ENCODE measurements at regions not wholly inside any gene's neighbourhood (a gene's known extent, or its start where the extent isn't known, plus 50 kb on each side); places are given as distances from the start of the nearest gene placed in this dataset.
A peak's percentile ranks its signal among the peaks of the same experiment; 100 is the strongest.

DNA sequence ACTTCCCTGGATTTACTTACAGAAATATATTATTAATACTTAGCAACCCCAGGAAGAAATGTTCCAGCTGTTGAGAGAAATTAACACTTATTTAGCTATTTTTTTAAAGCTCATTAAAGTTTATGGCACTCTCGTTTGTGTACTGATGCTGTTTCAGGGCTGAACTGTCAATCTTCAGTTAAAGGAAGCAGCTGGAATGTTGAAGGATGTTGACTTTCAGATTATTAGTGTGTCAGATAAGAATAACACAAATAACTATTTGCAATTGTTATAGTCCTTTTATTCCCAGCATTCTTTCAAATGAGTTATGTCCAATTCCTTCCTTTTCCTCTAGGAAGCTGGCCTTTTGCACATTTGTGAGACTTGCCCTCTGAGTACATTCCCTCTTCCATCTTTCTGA is 278.2 kb upstream of the RAG2 start:
- intact Hi-C loops (cut with micrococcal nuclease) = no loop called here
- H3K9me3 Mint-ChIP-seq = peaks cover 0 to 10% (median 4%) of the 10 kb centered on the region in 7 donors
- WGBS (ENCODE audit: insufficient coverage) = no CpG with 5 or more reads among the region's 1 CpG
- no peak overlapping the region for H3K4me3 ChIP-seq (replicated peaks in 1 of 3; ENCODE audit: low read depth in 2 of 3, low read length in 3 of 3)
- peak overlapping the region in 1 of 7 donors; percentile 74 for H3K27ac Mint-ChIP-seq
- H3K27me3 ChIP-seq (ENCODE audit: control insufficient read depth in 2 of 2, insufficient read depth in 2 of 2, low read length in 2 of 2) = no peaks in the 10 kb centered on the region
- H3K9me3 ChIP-seq (replicated peaks in 1 of 2; ENCODE audit: control insufficient read depth in 1 of 2, insufficient read depth in 1 of 2, low read length in 2 of 2) = peaks cover 6% of the 10 kb centered on the region in 2 donors
- H3K4me1 Mint-ChIP-seq = no peaks in the 10 kb centered on the region
- H3K36me3 ChIP-seq (replicated peaks in 1 of 2; ENCODE audit: control insufficient read depth in 1 of 2, insufficient read depth in 2 of 2, low read length in 2 of 2) = no peaks in the 10 kb centered on the region
- H3K9ac ChIP-seq (ENCODE audit: insufficient read depth, low read length, poor library complexity, severe bottlenecking) = no peak overlapping the region
- H3K4me3 Mint-ChIP-seq = no peak overlapping the region
- H3K27me3 Mint-ChIP-seq (ENCODE audit: low read depth in 3 of 3) = peaks cover 0 to 1% (median 1%) of the 10 kb centered on the region in 3 donors
- no peaks in the 10 kb centered on the region for H4K20me1 ChIP-seq (ENCODE audit: insufficient read depth, low read length)
- H2AFZ ChIP-seq (ENCODE audit: insufficient read depth, low read depth, low read length, poor library complexity, severe bottlenecking) = no peak overlapping the region
- H3K79me2 ChIP-seq (ENCODE audit: insufficient read depth, low read length) = no peaks in the 10 kb centered on the region
- DNase-seq = no peak
- TF ChIP-seq, protein P1, sequence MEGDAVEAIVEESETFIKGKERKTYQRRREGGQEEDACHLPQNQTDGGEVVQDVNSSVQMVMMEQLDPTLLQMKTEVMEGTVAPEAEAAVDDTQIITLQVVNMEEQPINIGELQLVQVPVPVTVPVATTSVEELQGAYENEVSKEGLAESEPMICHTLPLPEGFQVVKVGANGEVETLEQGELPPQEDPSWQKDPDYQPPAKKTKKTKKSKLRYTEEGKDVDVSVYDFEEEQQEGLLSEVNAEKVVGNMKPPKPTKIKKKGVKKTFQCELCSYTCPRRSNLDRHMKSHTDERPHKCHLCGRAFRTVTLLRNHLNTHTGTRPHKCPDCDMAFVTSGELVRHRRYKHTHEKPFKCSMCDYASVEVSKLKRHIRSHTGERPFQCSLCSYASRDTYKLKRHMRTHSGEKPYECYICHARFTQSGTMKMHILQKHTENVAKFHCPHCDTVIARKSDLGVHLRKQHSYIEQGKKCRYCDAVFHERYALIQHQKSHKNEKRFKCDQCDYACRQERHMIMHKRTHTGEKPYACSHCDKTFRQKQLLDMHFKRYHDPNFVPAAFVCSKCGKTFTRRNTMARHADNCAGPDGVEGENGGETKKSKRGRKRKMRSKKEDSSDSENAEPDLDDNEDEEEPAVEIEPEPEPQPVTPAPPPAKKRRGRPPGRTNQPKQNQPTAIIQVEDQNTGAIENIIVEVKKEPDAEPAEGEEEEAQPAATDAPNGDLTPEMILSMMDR (IDR thresholded peaks at IDR 0.05) = no peak
- H3K36me3 Mint-ChIP-seq = no peaks in the 10 kb centered on the region
- no peaks in the 10 kb centered on the region for H3K4me1 ChIP-seq (ENCODE audit: control insufficient read depth in 1 of 2, insufficient read depth in 2 of 2, low read length in 2 of 2)
- H3K4me2 ChIP-seq (replicated peaks; ENCODE audit: extremely low read depth, low read length, poor library complexity, severe bottlenecking) = no peak overlapping the region
- H3K27ac ChIP-seq (ENCODE audit: low read depth in 1 of 2, low read length in 2 of 2) = no peak overlapping the region

DNA sequence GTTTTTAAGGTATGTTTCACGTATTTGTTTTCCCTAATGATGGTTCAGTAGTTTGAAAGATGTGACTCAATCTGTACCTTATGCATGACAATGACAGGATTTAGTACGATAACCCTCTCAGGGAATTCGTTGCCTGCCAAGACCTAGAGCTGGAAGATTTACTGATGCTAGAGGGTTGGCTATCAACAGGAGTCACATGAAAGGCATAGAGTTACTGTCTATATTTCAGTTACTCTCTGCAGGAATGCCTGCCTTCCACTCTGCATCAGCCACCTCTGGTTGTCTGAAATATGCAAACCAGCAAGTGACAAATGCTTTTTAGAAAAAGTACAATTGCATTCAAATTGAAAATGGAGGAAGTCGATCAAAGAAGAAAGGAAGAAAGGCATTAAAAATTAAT is 276.3 kb upstream of the RAG2 start:
- H3K9me3 Mint-ChIP-seq = peaks cover 0 to 4% (median 0%) of the 10 kb centered on the region in 7 donors

More for the DNA sequence above, 276.3 kb upstream of the RAG2 start:
- Histone ChIP-seq H3K27ac (ENCODE audit: low read depth in 1 of 2, low read length in 2 of 2) (no peak overlapping the region), H2AFZ (ENCODE audit: insufficient read depth, low read depth, low read length, poor library complexity, severe bottlenecking) (no peak overlapping the region), H3K4me2 (replicated peaks; ENCODE audit: extremely low read depth, low read length, poor library complexity, severe bottlenecking) (no peak overlapping the region), H3K36me3 (replicated peaks in 1 of 2; ENCODE audit: control insufficient read depth in 1 of 2, insufficient read depth in 2 of 2, low read length in 2 of 2) (no peaks in the 10 kb centered on the region), H3K4me1 (ENCODE audit: control insufficient read depth in 1 of 2, insufficient read depth in 2 of 2, low read length in 2 of 2) (no peaks in the 10 kb centered on the region), H3K4me3 (replicated peaks in 1 of 3; ENCODE audit: low read depth in 2 of 3, low read length in 3 of 3) (no peak overlapping the region), H4K20me1 (ENCODE audit: insufficient read depth, low read length) (no peaks in the 10 kb centered on the region), H3K9me3 (replicated peaks in 1 of 2; ENCODE audit: control insufficient read depth in 1 of 2, insufficient read depth in 1 of 2, low read length in 2 of 2) (no peaks in the 10 kb centered on the region), H3K79me2 (ENCODE audit: insufficient read depth, low read length) (no peaks in the 10 kb centered on the region), H3K27me3 (ENCODE audit: control insufficient read depth in 2 of 2, insufficient read depth in 2 of 2, low read length in 2 of 2) (no peaks in the 10 kb centered on the region), H3K9ac (ENCODE audit: insufficient read depth, low read length, poor library complexity, severe bottlenecking) (no peak overlapping the region)
- 89% methylated on average over 2 of the region's 4 CpGs for WGBS (ENCODE audit: insufficient coverage)
- Mint-ChIP-seq H3K4me3 (no peak overlapping the region), H3K36me3 (no peaks in the 10 kb centered on the region), H3K27me3 (ENCODE audit: low read depth in 3 of 3) (peaks cover 0 to 1% (median 0%) of the 10 kb centered on the region in 3 donors), H3K4me1 (no peaks in the 10 kb centered on the region), H3K27ac (no peak overlapping the region)
- TF ChIP-seq, protein P1 (IDR thresholded peaks at IDR 0.05) = no peak
- no peak for DNase-seq
- intact Hi-C loops (cut with micrococcal nuclease) = no loop called here
